ENCODE measurements at regions not wholly inside any gene's neighbourhood (a gene's known extent, or its start where the extent isn't known, plus 50 kb on each side); places are given as distances from the start of the nearest gene placed in this dataset.

GRCh38 chr18:39705362-39705761 lies 2139.8 kb upstream of the CELF4 start:
- TF ChIP-seq NBN (IDR thresholded peaks at IDR 0.05), result no peak
- TF ChIP-seq CTCF (IDR thresholded peaks at IDR 0.05 in 2 of 3, conservative IDR thresholded peaks at IDR 0.05 in 1 of 3; ENCODE audit: control insufficient read depth in 2 of 3, extremely low read depth in 1 of 3, insufficient read depth in 1 of 3, low read depth in 3 of 3, low read length in 3 of 3), result no peak

All from GM12878 (cell line).